Kidney epithelial cell (primary cell): ENCODE measurements at regions not wholly inside any gene's neighbourhood (a gene's known extent, or its start where the extent isn't known, plus 50 kb on each side); places are given as distances from the start of the nearest gene placed in this dataset.
"Not testable (repeated sequence)": the region's sequence is repeated elsewhere in the genome, so short reads cannot be mapped to it uniquely, and the experiment has no call there.

Source experiments
- DNase-seq: peaks from one replicate; pipeline ENCODE4 v3.0.0-alpha.2; 2010; ENCODE audit warnings: low read depth
- H3K27me3 ChIP-seq: 2 replicates; pipeline ENCODE4 v1.6.0; 2011; ENCODE audit warnings: low read length; ENCODE audit not compliant: control insufficient read depth, insufficient read depth
- H3K36me3 ChIP-seq: 2 replicates; pipeline ENCODE4 v1.5.1; 2011; ENCODE audit warnings: low read length; ENCODE audit not compliant: control insufficient read depth, insufficient read depth
- H3K4me3 ChIP-seq: 2 replicates; pipeline ENCODE4 v1.5.1; 2011; ENCODE audit warnings: low read depth, mild to moderate bottlenecking, control low read depth, low read length
- CTCF ChIP-seq: IDR thresholded peaks from 2 replicates; pipeline ENCODE4 v1.5.1; 2011; ENCODE audit warnings: mild to moderate bottlenecking, moderate library complexity, low read length, control low read depth, inconsistent platforms; ENCODE audit not compliant: insufficient read depth, poor library complexity, severe bottlenecking

- TF ChIP-seq CTCF: no peak
- Histone ChIP-seq H3K36me3 (no peaks in the 10 kb centered on the region), H3K27me3 (no peaks in the 10 kb centered on the region), H3K4me3 (no peak overlapping the region)
- DNase-seq: no peak
These were observed 108.0 kb downstream of the ZNF330 start for GRCh38 chr4:141328560-141329173.

- Histone ChIP-seq H3K36me3 (no peaks in the 10 kb centered on the region), H3K27me3 (no peaks in the 10 kb centered on the region), H3K4me3 (no peak overlapping the region)
- no peak for DNase-seq
- no peak for TF ChIP-seq CTCF
These were observed 108.5 kb downstream of the ZNF330 start for GRCh38 chr4:141329174-141329569.

- DNase-seq: no peak
- Histone ChIP-seq H3K27me3 (no peaks in the 10 kb centered on the region), H3K36me3 (no peaks in the 10 kb centered on the region), H3K4me3 (no peak overlapping the region)
- TF ChIP-seq CTCF: no peak
These were observed 109.9 kb downstream of the ZNF330 start for GRCh38 chr4:141330616-141331015.

GRCh38 chr4:141331534-141332358, 111.1 kb downstream of the ZNF330 start:
- DNase-seq: no peak
- no peak for TF ChIP-seq CTCF
- H3K4me3 ChIP-seq: peak overlapping the region; percentile 7
- H3K27me3 ChIP-seq: no peaks in the 10 kb centered on the region
- no peaks in the 10 kb centered on the region for H3K36me3 ChIP-seq

GRCh38 chr4:141332359-141333181, 111.9 kb downstream of the ZNF330 start:
- not testable (repeated sequence) for H3K36me3 ChIP-seq, H3K27me3 ChIP-seq, DNase-seq
- H3K4me3 ChIP-seq: peak overlapping the region; percentile 24

GRCh38 chr4:141333456-141334230, 112.9 kb downstream of the ZNF330 start:
- not testable (repeated sequence) for DNase-seq, H3K36me3 ChIP-seq
- peak overlapping the region; percentile 29 for H3K4me3 ChIP-seq

More at GRCh38 chr4:141333456-141334230, 112.9 kb downstream of the ZNF330 start:
- not testable (repeated sequence) for H3K27me3 ChIP-seq
